ENCODE measurements at regions not wholly inside any gene's neighbourhood (a gene's known extent, or its start where the extent isn't known, plus 50 kb on each side); places are given as distances from the start of the nearest gene placed in this dataset.

DNA sequence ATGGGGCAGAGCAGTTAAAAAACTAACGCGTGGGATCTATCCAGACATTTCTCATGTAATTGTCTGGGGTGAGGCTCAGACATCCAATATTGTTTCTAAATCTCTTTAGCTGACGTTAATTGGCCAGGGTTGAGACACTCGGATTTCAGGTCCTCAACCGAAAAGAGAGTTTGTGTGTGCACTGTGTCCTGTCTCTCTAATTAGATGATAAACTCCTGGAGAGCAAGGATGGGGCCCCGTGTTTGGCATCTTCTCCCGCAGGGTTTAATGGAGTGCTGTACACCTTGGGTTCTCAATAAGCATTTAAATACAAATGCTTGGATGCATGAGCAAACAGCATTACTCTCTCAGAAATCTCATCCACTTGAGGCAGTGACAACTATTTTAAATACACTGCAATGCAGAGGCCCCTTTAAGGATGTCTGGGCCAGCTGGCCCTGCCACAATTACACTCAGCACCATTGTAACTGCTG is 139.6 kb downstream of the MTX3 start:
- no peaks in the 10 kb centered on the region for H3K4me1 ChIP-seq (ENCODE audit: insufficient read depth, low read length, poor library complexity, severe bottlenecking)
- H2AFZ ChIP-seq (ENCODE audit: low read length), result no peak overlapping the region
- H3F3A ChIP-seq (ENCODE audit: low read depth), result no peaks in the 10 kb centered on the region
- no peaks in the 10 kb centered on the region for H3K36me3 ChIP-seq (ENCODE audit: insufficient read depth, low read length)
- no peaks in the 10 kb centered on the region for H3K27me3 ChIP-seq (ENCODE audit: insufficient read depth, low read length, poor library complexity, severe bottlenecking)
- H3K9ac ChIP-seq (ENCODE audit: low read depth, low read length, poor library complexity, severe bottlenecking), result no peak overlapping the region
- no peak overlapping the region for H3K4me2 ChIP-seq (ENCODE audit: low read depth, low read length, poor library complexity, severe bottlenecking)
- H3K9me2 ChIP-seq (replicated peaks; ENCODE audit: low read depth, low read length), result no peaks in the 10 kb centered on the region
- H4K20me1 ChIP-seq (ENCODE audit: insufficient read depth, low read length, poor library complexity, severe bottlenecking), result no peaks in the 10 kb centered on the region
- no peak overlapping the region for H3K4me3 ChIP-seq (ENCODE audit: low read length, poor library complexity, severe bottlenecking)
- no peaks in the 10 kb centered on the region for H3K9me3 ChIP-seq (ENCODE audit: insufficient read depth, low read depth, low read length)
- TF ChIP-seq, protein P1, sequence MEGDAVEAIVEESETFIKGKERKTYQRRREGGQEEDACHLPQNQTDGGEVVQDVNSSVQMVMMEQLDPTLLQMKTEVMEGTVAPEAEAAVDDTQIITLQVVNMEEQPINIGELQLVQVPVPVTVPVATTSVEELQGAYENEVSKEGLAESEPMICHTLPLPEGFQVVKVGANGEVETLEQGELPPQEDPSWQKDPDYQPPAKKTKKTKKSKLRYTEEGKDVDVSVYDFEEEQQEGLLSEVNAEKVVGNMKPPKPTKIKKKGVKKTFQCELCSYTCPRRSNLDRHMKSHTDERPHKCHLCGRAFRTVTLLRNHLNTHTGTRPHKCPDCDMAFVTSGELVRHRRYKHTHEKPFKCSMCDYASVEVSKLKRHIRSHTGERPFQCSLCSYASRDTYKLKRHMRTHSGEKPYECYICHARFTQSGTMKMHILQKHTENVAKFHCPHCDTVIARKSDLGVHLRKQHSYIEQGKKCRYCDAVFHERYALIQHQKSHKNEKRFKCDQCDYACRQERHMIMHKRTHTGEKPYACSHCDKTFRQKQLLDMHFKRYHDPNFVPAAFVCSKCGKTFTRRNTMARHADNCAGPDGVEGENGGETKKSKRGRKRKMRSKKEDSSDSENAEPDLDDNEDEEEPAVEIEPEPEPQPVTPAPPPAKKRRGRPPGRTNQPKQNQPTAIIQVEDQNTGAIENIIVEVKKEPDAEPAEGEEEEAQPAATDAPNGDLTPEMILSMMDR (conservative IDR thresholded peaks at IDR 0.05; ENCODE audit: low read length), result no peak
- no peak for TF ChIP-seq EZH2phosphoT487 (IDR thresholded peaks at IDR 0.05; ENCODE audit: borderline replicate concordance)
- H3K79me2 ChIP-seq (ENCODE audit: insufficient read depth, low read length), result no peaks in the 10 kb centered on the region

DNA sequence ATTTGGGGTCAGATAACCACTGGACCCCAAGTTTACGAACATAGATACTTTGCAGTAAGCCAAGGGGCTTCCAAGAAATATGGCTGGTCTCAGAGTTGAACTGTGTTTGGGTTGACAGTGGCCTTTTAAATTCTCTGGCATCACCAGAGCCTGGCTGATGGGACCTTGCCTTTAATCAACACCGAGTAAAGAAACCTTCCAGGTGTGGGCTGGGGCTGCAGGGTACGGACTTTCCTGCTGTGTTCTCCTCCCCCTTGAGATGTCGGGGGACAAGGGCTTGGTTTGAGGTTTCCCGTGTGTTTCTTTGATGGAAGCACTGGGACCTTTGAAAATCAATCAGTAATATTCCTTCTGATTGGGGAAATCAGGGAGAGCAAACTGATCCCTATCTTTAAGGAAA is 140.1 kb downstream of the MTX3 start:
- no peak for TF ChIP-seq EZH2phosphoT487 (IDR thresholded peaks at IDR 0.05; ENCODE audit: borderline replicate concordance)
- TF ChIP-seq, protein P1 (conservative IDR thresholded peaks at IDR 0.05; ENCODE audit: low read length), result no peak
- Histone ChIP-seq H3K9ac (ENCODE audit: low read depth, low read length, poor library complexity, severe bottlenecking) (no peak overlapping the region), H3K4me3 (ENCODE audit: low read length, poor library complexity, severe bottlenecking) (no peak overlapping the region), H2AFZ (ENCODE audit: low read length) (no peak overlapping the region), H3K4me2 (ENCODE audit: low read depth, low read length, poor library complexity, severe bottlenecking) (no peak overlapping the region), H4K20me1 (ENCODE audit: insufficient read depth, low read length, poor library complexity, severe bottlenecking) (no peaks in the 10 kb centered on the region), H3K9me2 (replicated peaks; ENCODE audit: low read depth, low read length) (no peaks in the 10 kb centered on the region), H3K36me3 (ENCODE audit: insufficient read depth, low read length) (no peaks in the 10 kb centered on the region), H3F3A (ENCODE audit: low read depth) (no peaks in the 10 kb centered on the region), H3K4me1 (ENCODE audit: insufficient read depth, low read length, poor library complexity, severe bottlenecking) (no peaks in the 10 kb centered on the region), H3K27me3 (ENCODE audit: insufficient read depth, low read length, poor library complexity, severe bottlenecking) (no peaks in the 10 kb centered on the region), H3K79me2 (ENCODE audit: insufficient read depth, low read length) (no peaks in the 10 kb centered on the region), H3K9me3 (ENCODE audit: insufficient read depth, low read depth, low read length) (no peaks in the 10 kb centered on the region)

DNA sequence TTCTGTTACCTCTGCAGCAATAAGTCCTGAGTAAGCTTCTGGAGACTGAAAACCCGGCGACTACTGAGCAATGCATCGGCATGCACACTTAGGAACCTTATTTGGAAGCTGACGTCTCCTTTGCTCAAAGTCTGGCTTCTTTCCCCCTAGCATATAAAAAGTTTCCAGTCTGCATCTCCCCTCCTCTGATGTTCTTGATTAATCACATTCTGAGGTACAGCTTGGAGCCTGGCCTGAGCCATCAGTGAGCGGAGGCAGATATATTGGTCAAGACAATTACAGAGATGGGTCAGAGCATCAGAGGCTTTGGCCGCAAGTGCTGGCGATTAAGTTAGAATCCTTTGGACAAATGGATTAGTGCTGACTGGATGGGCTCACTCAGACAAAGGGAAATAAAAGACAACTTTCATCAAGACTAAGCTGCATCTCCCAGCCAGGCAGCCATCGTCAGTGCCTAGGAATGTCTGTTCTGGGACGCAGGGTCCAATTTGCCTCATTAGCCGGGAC is 140.7 kb downstream of the MTX3 start:
- H3K4me2 ChIP-seq (ENCODE audit: low read depth, low read length, poor library complexity, severe bottlenecking), result no peak overlapping the region
- no peaks in the 10 kb centered on the region for H3K27me3 ChIP-seq (ENCODE audit: insufficient read depth, low read length, poor library complexity, severe bottlenecking)
- H2AFZ ChIP-seq (ENCODE audit: low read length), result no peak overlapping the region
- H3K4me1 ChIP-seq (ENCODE audit: insufficient read depth, low read length, poor library complexity, severe bottlenecking), result no peaks in the 10 kb centered on the region
- no peaks in the 10 kb centered on the region for H3K79me2 ChIP-seq (ENCODE audit: insufficient read depth, low read length)
- H4K20me1 ChIP-seq (ENCODE audit: insufficient read depth, low read length, poor library complexity, severe bottlenecking), result no peaks in the 10 kb centered on the region
- H3K9me2 ChIP-seq (replicated peaks; ENCODE audit: low read depth, low read length), result no peaks in the 10 kb centered on the region
- TF ChIP-seq EZH2phosphoT487 (IDR thresholded peaks at IDR 0.05; ENCODE audit: borderline replicate concordance), result no peak
- TF ChIP-seq, protein P1 (conservative IDR thresholded peaks at IDR 0.05; ENCODE audit: low read length), result no peak
- H3K9ac ChIP-seq (ENCODE audit: low read depth, low read length, poor library complexity, severe bottlenecking), result no peak overlapping the region
- no peaks in the 10 kb centered on the region for H3K36me3 ChIP-seq (ENCODE audit: insufficient read depth, low read length)
- H3K9me3 ChIP-seq (ENCODE audit: insufficient read depth, low read depth, low read length), result no peaks in the 10 kb centered on the region
- H3K4me3 ChIP-seq (ENCODE audit: low read length, poor library complexity, severe bottlenecking), result no peak overlapping the region
- no peaks in the 10 kb centered on the region for H3F3A ChIP-seq (ENCODE audit: low read depth)

All from Loucy (cell line).